ENCODE measurements at regions not wholly inside any gene's neighbourhood (a gene's known extent, or its start where the extent isn't known, plus 50 kb on each side); places are given as distances from the start of the nearest gene placed in this dataset.
"Not testable (repeated sequence)": the region's sequence is repeated elsewhere in the genome, so short reads cannot be mapped to it uniquely, and the experiment has no call there.

DNA sequence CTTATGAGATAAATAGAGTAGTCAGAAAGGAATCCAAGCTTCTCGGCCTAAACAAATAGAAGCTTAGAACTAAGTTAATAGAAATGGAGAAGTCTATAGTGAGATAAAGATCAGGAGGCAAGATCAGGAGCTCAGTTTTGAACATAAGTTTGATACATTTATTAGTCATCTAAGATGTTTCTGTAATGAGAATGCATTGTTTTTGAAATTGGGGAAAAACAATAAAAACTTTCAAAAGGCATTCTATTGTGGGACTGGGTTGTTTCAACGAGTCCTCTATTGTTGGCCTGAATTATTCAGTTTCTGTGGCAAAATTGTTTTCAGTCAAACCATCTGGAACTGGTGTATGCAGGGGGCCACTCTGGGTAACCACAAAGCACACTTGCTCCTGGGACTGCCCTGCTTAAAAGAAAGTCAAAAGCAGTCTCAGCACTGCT lies 181.0 kb upstream of the CLINT1 start:
- DNase-seq, result no peak

GRCh38 chr5:158039441-158039840 lies 180.5 kb upstream of the CLINT1 start:
- no peak for DNase-seq

DNA sequence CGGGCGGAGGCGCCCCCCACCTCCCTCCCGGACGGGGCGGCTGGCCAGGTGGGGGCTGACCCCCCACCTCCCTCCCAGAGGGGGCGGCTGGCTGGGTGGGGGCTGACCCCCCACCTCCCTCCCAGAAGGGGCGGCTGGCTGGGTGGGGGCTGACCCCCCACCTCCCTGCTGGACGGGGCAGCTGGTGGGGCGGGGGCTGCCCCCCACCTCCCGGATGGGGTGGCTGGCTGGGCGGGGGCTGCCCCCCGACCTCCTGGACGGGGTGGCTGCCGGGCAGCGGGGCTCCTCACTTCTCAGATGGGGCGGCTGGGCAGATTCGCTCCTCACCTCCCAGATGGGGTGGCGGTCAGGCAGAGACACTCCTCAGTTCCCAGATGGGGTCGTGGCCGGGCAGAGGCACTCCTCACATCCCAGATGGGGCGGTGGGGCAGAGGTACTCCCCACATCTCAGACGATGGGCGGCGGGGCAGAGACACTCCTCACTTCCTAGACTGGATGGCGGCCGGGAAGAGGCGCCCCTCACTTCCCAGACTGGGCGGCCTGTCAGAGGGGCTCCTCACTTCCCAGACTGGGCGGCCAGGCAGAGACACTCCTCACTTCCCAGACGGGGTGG lies 178.1 kb upstream of the CLINT1 start:
- DNase-seq, result not testable (repeated sequence)

DNA sequence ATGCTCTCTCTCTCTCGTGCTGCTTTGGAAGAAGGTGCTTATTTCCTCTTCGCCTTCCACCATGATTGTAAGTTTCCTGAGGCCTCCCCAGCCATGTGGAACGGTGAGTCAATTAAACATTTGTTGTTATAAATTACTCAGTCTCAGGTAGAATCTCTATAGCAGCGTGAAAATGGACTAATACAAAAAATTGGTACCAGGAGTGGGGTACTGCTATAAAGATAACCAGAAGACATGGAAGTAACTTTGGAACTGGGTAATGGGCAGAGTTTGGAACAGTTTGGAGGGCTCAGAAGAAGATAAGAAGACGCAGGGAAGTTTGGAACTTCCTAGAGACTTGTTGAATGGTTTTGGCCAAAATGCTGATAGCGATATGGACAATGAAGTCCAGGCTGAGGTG lies 175.6 kb upstream of the CLINT1 start:
- DNase-seq, result not testable (repeated sequence)

- no peak for DNase-seq
Observed at GRCh38 chr5:158033724-158034123, 174.8 kb upstream of the CLINT1 start.

DNA sequence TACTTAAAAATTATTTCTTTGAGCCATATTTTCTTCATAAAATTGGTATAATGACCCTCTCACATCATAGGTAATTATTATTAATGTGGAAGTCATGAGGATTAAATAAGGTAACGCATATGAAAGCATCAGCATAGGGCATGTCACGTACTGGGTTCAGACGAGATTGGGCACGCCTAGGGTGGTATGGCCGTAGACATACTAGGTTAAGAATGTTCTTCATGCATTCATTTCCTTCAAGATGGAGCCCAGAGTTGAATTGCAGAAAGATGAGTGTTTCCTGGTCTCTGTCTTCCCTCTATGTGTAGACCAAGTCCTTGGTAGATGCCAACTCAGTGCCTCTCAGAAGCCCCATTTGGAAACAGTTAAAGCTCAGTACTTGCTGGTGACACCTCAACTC lies 174.1 kb upstream of the CLINT1 start:
- no peak for DNase-seq

GRCh38 chr5:158032246-158032645 lies 173.3 kb upstream of the CLINT1 start:
- no peak for DNase-seq

GRCh38 chr5:158027806-158028775 lies 169.1 kb upstream of the CLINT1 start:
- DNase-seq, result no peak

- no peak for DNase-seq
Observed at GRCh38 chr5:158026304-158027031, 167.5 kb upstream of the CLINT1 start.

DNA sequence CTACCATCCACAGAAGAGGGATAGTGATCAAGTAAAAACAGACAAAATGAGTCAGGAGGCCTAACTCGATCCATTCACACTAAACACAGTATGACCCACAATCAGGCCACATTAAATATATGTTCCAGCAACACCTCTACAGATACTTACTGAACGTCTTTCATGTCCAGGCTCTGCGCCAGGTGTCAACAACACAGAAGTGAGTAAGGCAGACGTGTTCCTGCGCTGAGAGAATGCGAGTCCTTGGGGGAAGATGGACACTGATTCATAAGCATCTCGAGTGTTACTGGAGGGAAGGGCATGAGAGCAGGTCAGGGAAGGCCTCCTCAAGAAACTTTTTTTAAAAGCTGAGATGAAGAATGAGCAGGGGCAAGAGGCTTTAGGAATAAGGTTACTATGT lies 164.3 kb upstream of the CLINT1 start:
- DNase-seq, result no peak

DNA sequence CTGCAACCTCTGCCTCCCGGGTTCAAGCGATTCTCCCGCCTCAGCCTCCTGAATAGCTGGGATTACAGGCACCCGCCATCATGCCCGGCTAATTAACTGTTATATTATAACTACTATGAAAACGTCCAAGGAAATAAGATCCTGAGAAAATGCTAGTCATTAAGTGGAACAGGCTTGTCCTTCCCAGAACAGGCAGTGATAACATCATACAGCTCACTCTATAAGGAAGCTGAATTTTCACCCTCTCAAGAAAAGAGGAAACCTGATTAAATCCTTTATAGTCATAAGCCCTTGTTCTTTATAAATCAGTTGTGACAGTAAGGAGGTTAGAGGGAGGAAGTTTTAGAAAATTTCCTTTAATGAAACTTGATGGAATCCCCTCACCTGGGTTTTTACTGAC lies 163.9 kb upstream of the CLINT1 start:
- DNase-seq, result no peak

DNA sequence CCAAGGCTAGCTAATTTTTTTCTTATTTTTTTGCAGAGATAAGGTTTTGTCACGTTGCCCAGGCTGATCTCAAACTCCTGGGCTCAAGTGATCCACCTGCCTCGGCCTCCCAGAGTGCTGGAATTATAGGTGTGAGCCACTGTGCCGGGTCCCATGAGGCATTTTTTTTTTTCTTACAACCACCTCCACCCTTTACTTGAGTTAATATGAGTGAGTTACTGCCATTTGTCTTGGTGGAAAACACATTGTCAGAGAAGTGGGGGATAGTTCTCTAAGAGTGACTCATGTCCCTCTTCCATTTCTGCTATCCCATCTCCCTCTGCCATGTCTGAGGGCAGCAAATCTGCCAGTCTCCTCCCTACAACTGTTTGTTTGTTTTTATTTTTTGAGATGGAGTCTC lies 163.4 kb upstream of the CLINT1 start:
- DNase-seq, result no peak

DNA sequence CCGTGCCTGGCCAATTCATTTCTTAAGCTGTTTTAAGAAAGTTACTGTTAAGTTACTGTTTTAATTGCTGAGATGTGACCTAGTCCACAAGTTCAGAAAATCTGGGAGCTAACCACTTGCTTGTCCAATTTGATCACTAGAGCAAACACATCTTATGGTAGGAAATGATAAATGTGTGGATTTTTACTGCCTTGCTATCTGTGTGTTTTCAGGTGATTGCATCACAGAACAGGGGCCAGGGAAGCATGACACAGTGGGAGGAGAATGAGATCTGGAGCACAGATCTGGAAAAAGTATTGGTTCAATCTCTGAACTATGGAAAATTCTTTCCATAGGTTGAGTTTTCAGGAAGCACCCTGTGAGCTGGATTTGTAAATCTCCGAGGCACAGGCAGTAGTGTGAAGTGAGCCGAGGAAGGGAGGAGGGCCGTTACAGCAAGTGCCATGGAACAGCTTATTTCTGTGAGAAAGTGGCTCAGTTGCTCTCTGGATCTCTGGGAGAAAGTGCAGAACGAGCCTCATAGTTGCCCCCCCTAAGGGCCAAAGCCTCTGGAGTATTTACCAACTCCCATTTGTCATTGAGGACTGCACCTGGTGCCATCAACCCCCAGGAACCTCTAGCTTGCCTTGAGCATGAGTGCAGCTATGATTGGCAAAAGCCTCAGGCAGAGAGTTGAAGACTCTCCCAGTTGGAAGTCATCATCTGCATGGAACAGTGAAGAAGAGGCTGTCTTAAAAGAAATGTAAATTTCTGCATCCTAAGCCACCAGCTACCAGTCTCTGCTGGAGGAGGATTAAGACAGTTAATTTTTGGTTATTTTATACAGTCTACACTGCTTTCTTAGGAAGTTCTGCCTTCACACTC lies 161.8 kb upstream of the CLINT1 start:
- DNase-seq, result no peak

DNA sequence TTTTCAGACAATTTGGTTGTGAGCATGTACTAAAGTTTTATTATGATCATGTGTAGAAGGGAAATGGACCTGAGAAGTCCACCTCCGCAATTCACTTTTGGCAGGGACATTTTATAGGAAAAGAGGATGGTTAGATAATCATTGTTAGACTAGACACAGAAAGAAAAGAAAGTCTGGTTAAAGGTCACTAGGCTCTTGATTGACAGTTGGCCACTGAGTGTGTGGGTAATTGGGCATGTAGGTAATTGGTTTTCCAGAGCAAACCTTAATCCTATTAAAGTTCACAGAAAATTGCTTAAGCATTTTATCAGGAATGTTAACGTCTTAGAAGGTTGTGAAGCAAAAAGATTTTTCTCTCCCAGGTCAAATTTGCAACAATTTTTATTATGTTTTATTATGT lies 158.5 kb upstream of the CLINT1 start:
- DNase-seq, result no peak

- DNase-seq, result no peak
Observed at GRCh38 chr5:158014372-158014771, 155.4 kb upstream of the CLINT1 start.

- DNase-seq, result no peak
Observed at GRCh38 chr5:158013939-158014338, 155.0 kb upstream of the CLINT1 start.

GRCh38 chr5:158013303-158013702 lies 154.4 kb upstream of the CLINT1 start:
- DNase-seq, result no peak

DNA sequence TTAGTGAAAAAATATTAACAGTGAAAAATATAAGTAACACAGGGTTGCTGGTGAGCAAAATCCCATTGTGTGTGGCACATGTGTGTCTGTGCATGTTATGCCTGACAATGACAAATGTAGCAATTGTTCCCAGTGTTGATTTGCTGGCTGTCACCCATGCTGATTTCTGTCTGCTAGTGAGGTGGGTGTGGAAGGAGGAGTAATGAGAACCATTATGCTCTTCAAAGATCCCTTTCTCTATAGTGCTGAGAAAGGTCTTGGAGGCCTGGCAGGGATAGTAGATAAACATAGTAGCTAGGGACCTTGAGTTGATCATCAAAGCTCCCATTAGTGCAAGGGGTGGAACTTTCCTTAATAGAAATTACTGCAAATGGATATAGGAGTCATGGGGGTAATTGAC lies 152.5 kb upstream of the CLINT1 start:
- DNase-seq, result no peak

- DNase-seq, result no peak
Observed at GRCh38 chr5:158010831-158011230, 151.9 kb upstream of the CLINT1 start.

- no peak for DNase-seq
Observed at GRCh38 chr5:158007336-158007735, 148.4 kb upstream of the CLINT1 start.

GRCh38 chr5:157999696-158000095 lies 140.8 kb upstream of the CLINT1 start:
- DNase-seq, result no peak

- no peak for DNase-seq
Observed at GRCh38 chr5:157997991-157998504, 139.1 kb upstream of the CLINT1 start.
